Activated CD4-positive, CD25-positive, alpha-beta regulatory T cell treated with anti-CD3 and anti-CD28 coated beads, Interleukin-2, amount 50 U/mL, for 24 hours (primary cell): ENCODE measurements at regions not wholly inside any gene's neighbourhood (a gene's known extent, or its start where the extent isn't known, plus 50 kb on each side); places are given as distances from the start of the nearest gene placed in this dataset.

Experiments
- ATAC-seq, 2 donors: fragments of 150-1000 bp; cut with Tn5 transposase; one replicate each; pipeline ENCODE4 v1.10.0; 2021; ENCODE audit warnings: mild to moderate bottlenecking in 1 of 2, moderate library complexity in 1 of 2

- no peak for ATAC-seq
These were observed 292.5 kb downstream of the SOX9 start for GRCh38 chr17:72413077-72414031.

- no peak for ATAC-seq
These were observed 293.2 kb downstream of the SOX9 start for GRCh38 chr17:72414032-72414396.

GRCh38 chr17:72414967-72415853, 294.4 kb downstream of the SOX9 start:
- ATAC-seq: no peak

GRCh38 chr17:72416054-72416675, 295.3 kb downstream of the SOX9 start:
- ATAC-seq: no peak

- no peak for ATAC-seq
These were observed 296.1 kb downstream of the SOX9 start for GRCh38 chr17:72416905-72417304.

- no peak for ATAC-seq
These were observed 296.8 kb downstream of the SOX9 start for GRCh38 chr17:72417627-72418026.

GRCh38 chr17:72419866-72420774, 299.3 kb downstream of the SOX9 start:
- ATAC-seq: no peak

GRCh38 chr17:72420775-72421127, 299.9 kb downstream of the SOX9 start:
- no peak for ATAC-seq

- peak; percentile 74 to 79 for ATAC-seq
These were observed 300.6 kb downstream of the SOX9 start for GRCh38 chr17:72421128-72422092.

GRCh38 chr17:72422204-72422504, 301.3 kb downstream of the SOX9 start:
- no peak for ATAC-seq

GRCh38 chr17:72422505-72423285, 301.9 kb downstream of the SOX9 start:
- ATAC-seq: peak; percentile 65 to 67

GRCh38 chr17:72423286-72423589, 302.4 kb downstream of the SOX9 start:
- no peak for ATAC-seq

GRCh38 chr17:72423718-72424117, 302.9 kb downstream of the SOX9 start:
- no peak for ATAC-seq

GRCh38 chr17:72424505-72425117, 303.8 kb downstream of the SOX9 start:
- no peak for ATAC-seq

GRCh38 chr17:72425133-72425793, 304.4 kb downstream of the SOX9 start:
- no peak for ATAC-seq

GRCh38 chr17:72425794-72426168, 305.0 kb downstream of the SOX9 start:
- ATAC-seq: no peak

GRCh38 chr17:72426321-72426720, 305.5 kb downstream of the SOX9 start:
- ATAC-seq: no peak

GRCh38 chr17:72426948-72427760, 306.3 kb downstream of the SOX9 start:
- no peak for ATAC-seq

- no peak for ATAC-seq
These were observed 306.9 kb downstream of the SOX9 start for GRCh38 chr17:72427761-72428109.
